Stimulated activated naive B cell treated with anti-CD40 and anti-IgM and Interleukin-4, amounts not matched to agents 10 μg/mL and 1 μg/mL and 100 μg/mL, for 72 hours (primary cell): ENCODE measurements at regions not wholly inside any gene's neighbourhood (a gene's known extent, or its start where the extent isn't known, plus 50 kb on each side); places are given as distances from the start of the nearest gene placed in this dataset.

Experiments used
- ATAC-seq, 2 donors: fragments of 150-1000 bp; cut with Tn5 transposase; replicated peaks; 2 replicates each; pipeline ENCODE4 v1.10.0; 2021; ENCODE audit warnings: moderate library complexity in 1 of 2
- DNase-seq: peaks from one replicate; pipeline ENCODE4 v3.0.0; 2021
- H3K27ac Mint-ChIP-seq: one replicate; pipeline ENCODE4 v1.8.0; 2022; ENCODE audit warnings: mild to moderate bottlenecking, mixed read lengths
- H3K27me3 Mint-ChIP-seq, 2 donors: one replicate each; pipeline ENCODE4 v1.8.0; 2022; ENCODE audit warnings: mixed read lengths in 2 of 2
- H3K36me3 Mint-ChIP-seq, 2 donors: one replicate each; pipeline ENCODE4 v1.8.0; 2022; ENCODE audit warnings: mixed read lengths in 2 of 2, mild to moderate bottlenecking in 1 of 2
- H3K4me1 Mint-ChIP-seq, 2 donors: one replicate each; pipeline ENCODE4 v1.8.0; 2022; ENCODE audit warnings: mixed read lengths in 2 of 2, mild to moderate bottlenecking in 1 of 2
- H3K4me3 Mint-ChIP-seq, 2 donors: one replicate each; pipeline ENCODE4 v1.8.0; 2022; ENCODE audit warnings: mild to moderate bottlenecking in 2 of 2, mixed read lengths in 2 of 2, moderate library complexity in 1 of 2
- H3K9me3 Mint-ChIP-seq, 2 donors: one replicate each; pipeline ENCODE4 v1.8.0; 2022; ENCODE audit warnings: mixed read lengths in 2 of 2, mild to moderate bottlenecking in 1 of 2

- H3K4me3 Mint-ChIP-seq, result no peak overlapping the region
- no peaks in the 10 kb centered on the region for H3K27me3 Mint-ChIP-seq
- no peak for ATAC-seq
- peaks cover 11 to 13% of the 10 kb centered on the region in 2 donors for H3K9me3 Mint-ChIP-seq
- no peak overlapping the region for H3K27ac Mint-ChIP-seq
- H3K36me3 Mint-ChIP-seq, result no peaks in the 10 kb centered on the region
- no peaks in the 10 kb centered on the region for H3K4me1 Mint-ChIP-seq
- DNase-seq, result no peak
These were observed 159.7 kb upstream of the PRICKLE1 start for GRCh38 chr12:42749239-42749638.

- DNase-seq (no peak), ATAC-seq (no peak)
- Mint-ChIP-seq H3K36me3 (no peaks in the 10 kb centered on the region), H3K9me3 (peaks cover 10 to 11% of the 10 kb centered on the region in 2 donors), H3K4me1 (no peaks in the 10 kb centered on the region), H3K27ac (no peak overlapping the region), H3K27me3 (no peaks in the 10 kb centered on the region), H3K4me3 (no peak overlapping the region)
These were observed 155.1 kb upstream of the PRICKLE1 start for GRCh38 chr12:42744539-42745182.

GRCh38 chr12:42742716-42743115 is 153.2 kb upstream of the PRICKLE1 start:
- ATAC-seq (no peak), DNase-seq (no peak)
- no peak overlapping the region for H3K27ac Mint-ChIP-seq
- H3K4me3 Mint-ChIP-seq, result no peak overlapping the region
- peaks cover 8 to 11% of the 10 kb centered on the region in 2 donors for H3K9me3 Mint-ChIP-seq
- no peaks in the 10 kb centered on the region for H3K4me1 Mint-ChIP-seq
- no peaks in the 10 kb centered on the region for H3K36me3 Mint-ChIP-seq
- H3K27me3 Mint-ChIP-seq, result no peaks in the 10 kb centered on the region

GRCh38 chr12:42741771-42742510 is 152.4 kb upstream of the PRICKLE1 start:
- Mint-ChIP-seq H3K27me3 (no peaks in the 10 kb centered on the region), H3K4me3 (no peak overlapping the region), H3K9me3 (peaks cover 4 to 11% of the 10 kb centered on the region in 2 donors), H3K36me3 (no peaks in the 10 kb centered on the region), H3K4me1 (no peaks in the 10 kb centered on the region), H3K27ac (no peak overlapping the region)
- no peak for DNase-seq
- ATAC-seq, result no peak

- no peak for ATAC-seq
- Mint-ChIP-seq H3K27me3 (no peaks in the 10 kb centered on the region), H3K9me3 (peaks cover 2 to 4% of the 10 kb centered on the region in 2 donors), H3K4me1 (no peaks in the 10 kb centered on the region), H3K4me3 (no peak overlapping the region), H3K36me3 (no peaks in the 10 kb centered on the region), H3K27ac (no peak overlapping the region)
- no peak for DNase-seq
These were observed 151.5 kb upstream of the PRICKLE1 start for GRCh38 chr12:42741091-42741490.

- DNase-seq, result no peak
- no peak for ATAC-seq
- Mint-ChIP-seq H3K36me3 (no peaks in the 10 kb centered on the region), H3K27ac (no peak overlapping the region), H3K27me3 (no peaks in the 10 kb centered on the region), H3K9me3 (no peaks in the 10 kb centered on the region), H3K4me3 (no peak overlapping the region), H3K4me1 (no peaks in the 10 kb centered on the region)
These were observed 147.9 kb upstream of the PRICKLE1 start for GRCh38 chr12:42737398-42737797.

- Mint-ChIP-seq H3K4me1 (no peaks in the 10 kb centered on the region), H3K27me3 (no peaks in the 10 kb centered on the region), H3K36me3 (no peaks in the 10 kb centered on the region), H3K9me3 (no peaks in the 10 kb centered on the region), H3K27ac (no peak overlapping the region), H3K4me3 (no peak overlapping the region)
- ATAC-seq, result no peak
- no peak for DNase-seq
These were observed 146.4 kb upstream of the PRICKLE1 start for GRCh38 chr12:42735861-42736361.

- no peak for ATAC-seq
- Mint-ChIP-seq H3K27ac (no peak overlapping the region), H3K4me3 (no peak overlapping the region), H3K36me3 (no peaks in the 10 kb centered on the region), H3K9me3 (no peaks in the 10 kb centered on the region), H3K27me3 (no peaks in the 10 kb centered on the region), H3K4me1 (no peaks in the 10 kb centered on the region)
- DNase-seq, result no peak
These were observed 144.4 kb upstream of the PRICKLE1 start for GRCh38 chr12:42733911-42734310.

- Mint-ChIP-seq H3K4me3 (no peak overlapping the region), H3K36me3 (no peaks in the 10 kb centered on the region), H3K9me3 (no peaks in the 10 kb centered on the region), H3K27ac (no peak overlapping the region), H3K27me3 (no peaks in the 10 kb centered on the region), H3K4me1 (no peaks in the 10 kb centered on the region)
- ATAC-seq, result no peak
- no peak for DNase-seq
These were observed 143.4 kb upstream of the PRICKLE1 start for GRCh38 chr12:42732908-42733411.

GRCh38 chr12:42730291-42730690 is 140.7 kb upstream of the PRICKLE1 start:
- DNase-seq, result no peak

GRCh38 chr12:42729535-42729900 is 140.0 kb upstream of the PRICKLE1 start:
- no peaks in the 10 kb centered on the region for H3K9me3 Mint-ChIP-seq
- no peaks in the 10 kb centered on the region for H3K36me3 Mint-ChIP-seq
- H3K4me3 Mint-ChIP-seq, result no peak overlapping the region
- DNase-seq, result no peak
- H3K4me1 Mint-ChIP-seq, result no peaks in the 10 kb centered on the region
- ATAC-seq, result no peak
- no peak overlapping the region for H3K27ac Mint-ChIP-seq
- no peaks in the 10 kb centered on the region for H3K27me3 Mint-ChIP-seq

More at GRCh38 chr12:42730291-42730690, 140.7 kb upstream of the PRICKLE1 start:
- no peak overlapping the region for H3K27ac Mint-ChIP-seq
- H3K4me1 Mint-ChIP-seq, result no peaks in the 10 kb centered on the region
- no peaks in the 10 kb centered on the region for H3K27me3 Mint-ChIP-seq
- no peaks in the 10 kb centered on the region for H3K9me3 Mint-ChIP-seq
- H3K36me3 Mint-ChIP-seq, result no peaks in the 10 kb centered on the region
- no peak overlapping the region for H3K4me3 Mint-ChIP-seq
- ATAC-seq, result no peak

- no peak overlapping the region for H3K4me3 Mint-ChIP-seq
- ATAC-seq (no peak), DNase-seq (no peak)
- H3K27me3 Mint-ChIP-seq, result no peaks in the 10 kb centered on the region
- peaks cover 0 to 1% of the 10 kb centered on the region in 2 donors for H3K9me3 Mint-ChIP-seq
- H3K27ac Mint-ChIP-seq, result no peak overlapping the region
- H3K4me1 Mint-ChIP-seq, result no peaks in the 10 kb centered on the region
- no peaks in the 10 kb centered on the region for H3K36me3 Mint-ChIP-seq
These were observed 139.4 kb upstream of the PRICKLE1 start for GRCh38 chr12:42728770-42729534.

GRCh38 chr12:42728287-42728686 is 138.7 kb upstream of the PRICKLE1 start:
- no peak for ATAC-seq
- DNase-seq, result no peak
- Mint-ChIP-seq H3K36me3 (no peaks in the 10 kb centered on the region), H3K27me3 (no peaks in the 10 kb centered on the region), H3K4me3 (no peak overlapping the region), H3K9me3 (peaks cover 0 to 3% of the 10 kb centered on the region in 2 donors), H3K27ac (no peak overlapping the region), H3K4me1 (no peaks in the 10 kb centered on the region)

GRCh38 chr12:42725809-42726208 is 136.3 kb upstream of the PRICKLE1 start:
- no peaks in the 10 kb centered on the region for H3K4me1 Mint-ChIP-seq
- H3K27me3 Mint-ChIP-seq, result no peaks in the 10 kb centered on the region
- ATAC-seq (no peak), DNase-seq (no peak)
- H3K27ac Mint-ChIP-seq, result no peak overlapping the region
- no peak overlapping the region for H3K4me3 Mint-ChIP-seq
- no peaks in the 10 kb centered on the region for H3K36me3 Mint-ChIP-seq
- peaks cover 0 to 3% of the 10 kb centered on the region in 2 donors for H3K9me3 Mint-ChIP-seq
